Thyroid gland (tissue), 4 donors: ENCODE measurements at regions not wholly inside any gene's neighbourhood (a gene's known extent, or its start where the extent isn't known, plus 50 kb on each side); places are given as distances from the start of the nearest gene placed in this dataset.

Experiments
- CTCF ChIP-seq, 6 experiments: fragments of 200-600 bp in 3 of 6; fragments of 450-650 bp in 3 of 6; sonication (generic) in 3 of 6; IDR thresholded peaks; one replicate each; pipeline ENCODE4 v1.5.1; 2016 to 2019; ENCODE audit warnings: antibody characterized with exemption in 6 of 6, mild to moderate bottlenecking in 2 of 6, inconsistent platforms in 1 of 6, moderate library complexity in 1 of 6
- POLR2A ChIP-seq, 2 donors: fragments of 450-650 bp; IDR thresholded peaks; one replicate each; pipeline ENCODE4 v1.6.1; 2017; ENCODE audit warnings: antibody characterized with exemption in 2 of 2, mild to moderate bottlenecking in 2 of 2, moderate library complexity in 1 of 2

GRCh38 chr11:92314499-92314898 is 89.9 kb downstream of the FAT3 start:
- TF ChIP-seq CTCF (IDR thresholded peaks at IDR 0.05): no peak
- no peak for TF ChIP-seq POLR2A (IDR thresholded peaks at IDR 0.05)
